ENCODE measurements at regions not wholly inside any gene's neighbourhood (a gene's known extent, or its start where the extent isn't known, plus 50 kb on each side); places are given as distances from the start of the nearest gene placed in this dataset.

DNA sequence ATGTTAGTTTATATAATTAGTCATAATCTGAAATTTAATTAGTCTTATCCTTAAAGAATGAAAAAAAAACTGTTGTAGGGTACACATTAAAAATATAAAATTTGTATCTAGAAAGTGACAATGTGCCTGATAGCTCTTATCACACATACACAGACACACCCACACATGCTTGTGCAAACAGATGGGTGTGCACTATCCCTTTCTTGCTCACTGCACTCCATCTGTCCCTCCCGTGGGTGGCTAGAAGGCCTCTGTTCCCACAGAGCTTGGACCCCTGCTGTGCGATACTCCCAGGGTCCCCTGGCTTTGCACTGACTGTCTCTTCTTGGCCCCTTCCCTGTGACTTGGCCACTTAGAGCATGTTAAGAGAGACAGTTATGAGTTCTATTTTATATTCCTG lies 123.9 kb upstream of the ACKR3 start:
- H3K27me3 ChIP-seq (replicated peaks in 1 of 4; ENCODE audit: control extremely low read depth in 1 of 4, control insufficient read depth in 3 of 4, insufficient read depth in 4 of 4, low read length in 3 of 4), result no peaks in the 10 kb centered on the region

DNA sequence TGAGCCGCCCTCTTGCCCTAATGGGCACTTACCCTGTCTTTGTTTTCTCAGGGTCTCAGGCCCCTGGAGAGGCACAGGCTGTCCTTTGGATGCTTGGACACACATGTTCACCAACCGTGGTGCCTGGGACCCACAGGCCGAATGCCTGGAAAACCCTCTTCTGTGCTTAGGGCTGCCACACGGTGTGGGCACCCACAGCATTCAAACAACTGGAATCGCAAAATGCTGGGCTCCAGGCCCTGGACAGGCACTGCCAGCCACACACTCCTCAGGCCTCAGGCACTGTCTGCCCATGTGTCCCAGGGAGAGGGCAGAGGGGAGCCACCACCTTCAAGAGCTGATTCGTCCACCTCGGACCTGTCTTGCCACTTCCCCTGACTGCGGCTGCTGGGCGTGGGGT lies 123.1 kb upstream of the ACKR3 start:
- Histone ChIP-seq H3K4me2 (replicated peaks; ENCODE audit: low read depth, low read length, poor library complexity, severe bottlenecking) (no peak overlapping the region), H3K4me3 (ENCODE audit: control extremely low read depth in 1 of 5, extremely low read depth in 1 of 5, insufficient read depth in 1 of 5, low read depth in 2 of 5, low read length in 4 of 5) (no peak overlapping the region), H3K9me3 (ENCODE audit: control extremely low read depth in 1 of 3, control insufficient read depth in 2 of 3, insufficient read depth in 1 of 3, low read length in 2 of 3) (no peaks in the 10 kb centered on the region), H3K9ac (ENCODE audit: low read length) (no peak overlapping the region), H2AFZ (ENCODE audit: insufficient read depth, low read depth, low read length, poor library complexity, severe bottlenecking) (no peak overlapping the region), H4K20me1 (ENCODE audit: control insufficient read depth, insufficient read depth, low read length, poor library complexity, severe bottlenecking) (no peaks in the 10 kb centered on the region), H3K27me3 (replicated peaks in 1 of 4; ENCODE audit: control extremely low read depth in 1 of 4, control insufficient read depth in 3 of 4, insufficient read depth in 4 of 4, low read length in 3 of 4) (no peaks in the 10 kb centered on the region), H3K79me2 (ENCODE audit: control insufficient read depth, insufficient read depth, low read length) (no peaks in the 10 kb centered on the region), H3K4me1 (ENCODE audit: control insufficient read depth in 2 of 2, insufficient read depth in 2 of 2, low read length in 2 of 2) (no peaks in the 10 kb centered on the region), H3K27ac (ENCODE audit: low read length in 2 of 2) (no peak overlapping the region), H3K36me3 (replicated peaks in 1 of 2; ENCODE audit: control extremely low read depth in 1 of 2, control insufficient read depth in 1 of 2, extremely low read depth in 1 of 2, insufficient read depth in 2 of 2, low read length in 1 of 2) (no peaks in the 10 kb centered on the region)
- 93% methylated on average over 9 of the region's 9 CpGs for WGBS (ENCODE audit: insufficient coverage)
- intact Hi-C loops (cut with micrococcal nuclease), result no loop called here
- POLR2A ChIA-PET, result no interaction called here
- Mint-ChIP-seq H3K27ac (no peak overlapping the region), H3K4me3 (no peak overlapping the region), H3K27me3 (peaks cover 19% of the 10 kb centered on the region), H3K4me1 (no peaks in the 10 kb centered on the region), H3K9me3 (ENCODE audit: insufficient read depth) (no peaks in the 10 kb centered on the region)
- ATAC-seq (ENCODE audit: low read depth), result no peak
- no peak for TF ChIP-seq EZH2 (IDR thresholded peaks at IDR 0.05; ENCODE audit: borderline replicate concordance, insufficient read depth, low read depth, low read length, poor library complexity, severe bottlenecking)
- no peak for DNase-seq
- CTCF ChIA-PET, result no interaction called here

More for the DNA sequence above, 123.9 kb upstream of the ACKR3 start:
- H3K4me2 ChIP-seq (replicated peaks; ENCODE audit: low read depth, low read length, poor library complexity, severe bottlenecking), result no peak overlapping the region
- no peak overlapping the region for H3K27ac ChIP-seq (ENCODE audit: low read length in 2 of 2)
- no peak for DNase-seq
- CTCF ChIA-PET, result no interaction called here
- 100% methylated on average over 1 of the region's 2 CpGs for WGBS (ENCODE audit: insufficient coverage)
- Mint-ChIP-seq H3K4me3 (no peak overlapping the region), H3K27ac (no peak overlapping the region), H3K4me1 (no peaks in the 10 kb centered on the region), H3K27me3 (peaks cover 15% of the 10 kb centered on the region), H3K9me3 (ENCODE audit: insufficient read depth) (no peaks in the 10 kb centered on the region)
- no peaks in the 10 kb centered on the region for H3K4me1 ChIP-seq (ENCODE audit: control insufficient read depth in 2 of 2, insufficient read depth in 2 of 2, low read length in 2 of 2)
- no peaks in the 10 kb centered on the region for H3K79me2 ChIP-seq (ENCODE audit: control insufficient read depth, insufficient read depth, low read length)
- no peak overlapping the region for H3K9ac ChIP-seq (ENCODE audit: low read length)
- no peaks in the 10 kb centered on the region for H3K9me3 ChIP-seq (ENCODE audit: control extremely low read depth in 1 of 3, control insufficient read depth in 2 of 3, insufficient read depth in 1 of 3, low read length in 2 of 3)
- intact Hi-C loops (cut with micrococcal nuclease), result no loop called here
- no peaks in the 10 kb centered on the region for H4K20me1 ChIP-seq (ENCODE audit: control insufficient read depth, insufficient read depth, low read length, poor library complexity, severe bottlenecking)
- ATAC-seq (ENCODE audit: low read depth), result no peak
- no peaks in the 10 kb centered on the region for H3K36me3 ChIP-seq (replicated peaks in 1 of 2; ENCODE audit: control extremely low read depth in 1 of 2, control insufficient read depth in 1 of 2, extremely low read depth in 1 of 2, insufficient read depth in 2 of 2, low read length in 1 of 2)
- POLR2A ChIA-PET, result no interaction called here
- H2AFZ ChIP-seq (ENCODE audit: insufficient read depth, low read depth, low read length, poor library complexity, severe bottlenecking), result no peak overlapping the region
- H3K4me3 ChIP-seq (ENCODE audit: control extremely low read depth in 1 of 5, extremely low read depth in 1 of 5, insufficient read depth in 1 of 5, low read depth in 2 of 5, low read length in 4 of 5), result no peak overlapping the region
- TF ChIP-seq CTCF (IDR thresholded peaks at IDR 0.05) (no peak), EZH2 (IDR thresholded peaks at IDR 0.05; ENCODE audit: borderline replicate concordance, insufficient read depth, low read depth, low read length, poor library complexity, severe bottlenecking) (no peak)

All from B cell (primary cell).